ENCODE measurements at regions not wholly inside any gene's neighbourhood (a gene's known extent, or its start where the extent isn't known, plus 50 kb on each side); places are given as distances from the start of the nearest gene placed in this dataset.
"Not testable (repeated sequence)": the region's sequence is repeated elsewhere in the genome, so short reads cannot be mapped to it uniquely, and the experiment has no call there.

DNA sequence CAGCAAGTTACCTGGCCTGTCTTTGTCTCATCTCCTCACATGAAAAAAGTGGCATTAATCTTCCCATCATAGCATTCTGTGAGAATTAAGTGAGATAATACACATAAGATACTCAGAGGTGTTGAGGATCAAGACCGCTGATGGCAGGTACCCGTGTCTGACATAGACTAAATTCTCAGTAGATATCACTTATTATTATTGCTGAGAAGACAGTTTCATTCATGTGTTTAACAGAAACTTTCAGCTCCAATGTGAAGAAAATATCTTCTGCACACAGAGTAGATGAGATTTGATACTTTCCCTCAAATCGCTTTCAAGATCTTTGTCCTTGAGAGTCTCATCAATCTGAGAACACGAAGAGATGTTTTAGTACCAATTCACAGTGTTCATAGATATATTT is 809.4 kb downstream of the TSN start:
- H3K27ac ChIP-seq (ENCODE audit: low read depth in 1 of 3, low read length in 2 of 3) = no peak overlapping the region
- WGBS, 3 donors = 91 to 93% (median 91%) methylated on average over 4 of the region's 4 CpGs
- H3K4me1 ChIP-seq (ENCODE audit: control insufficient read depth in 3 of 3, insufficient read depth in 2 of 3, low read depth in 1 of 3, low read length in 2 of 3) = no peaks in the 10 kb centered on the region
- DNase-seq (no peak), FAIRE-seq (no peak)
- no peaks in the 10 kb centered on the region for H3K9me3 ChIP-seq (ENCODE audit: control insufficient read depth in 2 of 2, insufficient read depth in 1 of 2, low read depth in 1 of 2, low read length in 1 of 2)
- H3K4me3 ChIP-seq (ENCODE audit: low read depth in 1 of 3, low read length in 3 of 3) = no peak overlapping the region
- no peaks in the 10 kb centered on the region for H3K36me3 ChIP-seq (ENCODE audit: control insufficient read depth in 3 of 3, insufficient read depth in 2 of 3, low read depth in 1 of 3, low read length in 3 of 3)
- H3K27me3 ChIP-seq (ENCODE audit: control insufficient read depth in 3 of 3, insufficient read depth in 3 of 3, low read length in 3 of 3) = no peaks in the 10 kb centered on the region

DNA sequence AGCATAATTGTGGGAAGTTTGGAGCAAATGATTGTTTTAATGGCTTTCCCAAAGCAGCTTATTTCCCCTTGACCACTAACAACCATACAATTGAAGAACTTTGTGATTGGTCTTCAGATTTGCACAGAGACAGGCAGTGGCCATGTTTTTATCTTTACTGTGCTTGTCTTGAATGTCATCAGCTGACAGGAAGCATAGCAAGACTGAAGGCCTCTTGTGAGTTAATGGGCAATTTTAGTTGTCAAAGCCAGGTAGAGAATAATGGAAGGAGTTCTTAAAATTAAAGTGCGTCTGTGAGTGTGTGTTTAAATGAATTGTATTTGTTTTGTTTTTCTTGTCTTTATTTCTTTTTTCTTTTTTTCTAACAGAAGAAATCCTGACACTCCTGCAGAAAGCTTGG is 809.9 kb downstream of the TSN start:
- Histone ChIP-seq H3K27me3 (ENCODE audit: control insufficient read depth in 3 of 3, insufficient read depth in 3 of 3, low read length in 3 of 3) (no peaks in the 10 kb centered on the region), H3K36me3 (ENCODE audit: control insufficient read depth in 3 of 3, insufficient read depth in 2 of 3, low read depth in 1 of 3, low read length in 3 of 3) (no peaks in the 10 kb centered on the region), H3K27ac (ENCODE audit: low read depth in 1 of 3, low read length in 2 of 3) (no peak overlapping the region), H3K4me1 (ENCODE audit: control insufficient read depth in 3 of 3, insufficient read depth in 2 of 3, low read depth in 1 of 3, low read length in 2 of 3) (no peaks in the 10 kb centered on the region), H3K9me3 (ENCODE audit: control insufficient read depth in 2 of 2, insufficient read depth in 1 of 2, low read depth in 1 of 2, low read length in 1 of 2) (no peaks in the 10 kb centered on the region), H3K4me3 (ENCODE audit: low read depth in 1 of 3, low read length in 3 of 3) (no peak overlapping the region)
- DNase-seq (no peak), FAIRE-seq (no peak)
- WGBS, 3 donors = 0 to 77% (median 38%) methylated on average over 1 of the region's 1 CpG

DNA sequence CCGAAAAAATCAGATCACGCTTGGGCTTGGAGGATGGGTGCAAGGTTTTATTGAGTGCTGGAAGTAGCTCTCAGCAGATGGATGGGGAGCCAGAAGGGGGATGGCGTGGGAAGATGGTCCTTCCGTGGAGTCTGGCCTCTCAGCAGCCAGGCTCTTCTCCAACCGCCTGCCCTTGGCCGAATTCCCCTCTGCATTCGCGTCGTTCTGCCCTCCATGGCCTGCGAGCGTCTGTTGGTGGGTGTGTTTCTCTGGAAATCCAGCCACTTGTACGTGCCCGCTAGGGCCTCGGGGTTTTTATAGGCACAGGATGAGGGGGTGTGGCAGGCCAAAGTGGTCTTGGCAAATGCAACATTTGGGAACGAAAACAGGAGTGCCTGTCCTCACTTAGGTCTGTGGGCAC is 815.2 kb downstream of the TSN start:
- no peak for FAIRE-seq

GRCh38 chr2:122571471-122571870 is 816.0 kb downstream of the TSN start:
- H3K9me3 ChIP-seq (ENCODE audit: control insufficient read depth in 2 of 2, insufficient read depth in 1 of 2, low read depth in 1 of 2, low read length in 1 of 2); H3K36me3 ChIP-seq (ENCODE audit: control insufficient read depth in 3 of 3, insufficient read depth in 2 of 3, low read depth in 1 of 3, low read length in 3 of 3); H3K4me3 ChIP-seq (ENCODE audit: low read depth in 1 of 3, low read length in 3 of 3); DNase-seq; H3K27ac ChIP-seq (ENCODE audit: low read depth in 1 of 3, low read length in 2 of 3); FAIRE-seq; H3K27me3 ChIP-seq (ENCODE audit: control insufficient read depth in 3 of 3, insufficient read depth in 3 of 3, low read length in 3 of 3); H3K4me1 ChIP-seq (ENCODE audit: control insufficient read depth in 3 of 3, insufficient read depth in 2 of 3, low read depth in 1 of 3, low read length in 2 of 3): not testable (repeated sequence)

More for the DNA sequence above, 815.2 kb downstream of the TSN start:
- no peak overlapping the region for H3K4me3 ChIP-seq (ENCODE audit: low read depth in 1 of 3, low read length in 3 of 3)
- H3K36me3 ChIP-seq (ENCODE audit: control insufficient read depth in 3 of 3, insufficient read depth in 2 of 3, low read depth in 1 of 3, low read length in 3 of 3) = no peaks in the 10 kb centered on the region
- H3K27me3 ChIP-seq (ENCODE audit: control insufficient read depth in 3 of 3, insufficient read depth in 3 of 3, low read length in 3 of 3) = no peaks in the 10 kb centered on the region
- no peaks in the 10 kb centered on the region for H3K4me1 ChIP-seq (ENCODE audit: control insufficient read depth in 3 of 3, insufficient read depth in 2 of 3, low read depth in 1 of 3, low read length in 2 of 3)
- peaks cover 0 to 1% of the 10 kb centered on the region in 2 donors for H3K9me3 ChIP-seq (ENCODE audit: control insufficient read depth in 2 of 2, insufficient read depth in 1 of 2, low read depth in 1 of 2, low read length in 1 of 2)
- WGBS, 3 donors = 83 to 89% (median 86%) methylated on average over 15 of the region's 15 CpGs
- H3K27ac ChIP-seq (ENCODE audit: low read depth in 1 of 3, low read length in 2 of 3) = no peak overlapping the region
- no peak for DNase-seq

- Histone ChIP-seq H3K27ac (ENCODE audit: low read depth in 1 of 3, low read length in 2 of 3) (no peak overlapping the region), H3K36me3 (ENCODE audit: control insufficient read depth in 3 of 3, insufficient read depth in 2 of 3, low read depth in 1 of 3, low read length in 3 of 3) (no peaks in the 10 kb centered on the region), H3K9me3 (ENCODE audit: control insufficient read depth in 2 of 2, insufficient read depth in 1 of 2, low read depth in 1 of 2, low read length in 1 of 2) (peaks cover 0 to 1% of the 10 kb centered on the region in 2 donors), H3K4me3 (ENCODE audit: low read depth in 1 of 3, low read length in 3 of 3) (no peak overlapping the region), H3K4me1 (ENCODE audit: control insufficient read depth in 3 of 3, insufficient read depth in 2 of 3, low read depth in 1 of 3, low read length in 2 of 3) (no peaks in the 10 kb centered on the region), H3K27me3 (ENCODE audit: control insufficient read depth in 3 of 3, insufficient read depth in 3 of 3, low read length in 3 of 3) (no peaks in the 10 kb centered on the region)
- DNase-seq (no peak), FAIRE-seq (no peak)
Observed at GRCh38 chr2:122575076-122575475, 819.6 kb downstream of the TSN start.

GRCh38 chr2:122583159-122583917 is 827.9 kb downstream of the TSN start:
- H3K4me3 ChIP-seq (ENCODE audit: low read depth in 1 of 3, low read length in 3 of 3) = no peak overlapping the region
- H3K27me3 ChIP-seq (ENCODE audit: control insufficient read depth in 3 of 3, insufficient read depth in 3 of 3, low read length in 3 of 3) = no peaks in the 10 kb centered on the region
- H3K4me1 ChIP-seq (ENCODE audit: control insufficient read depth in 3 of 3, insufficient read depth in 2 of 3, low read depth in 1 of 3, low read length in 2 of 3) = no peaks in the 10 kb centered on the region
- FAIRE-seq = no peak
- no peaks in the 10 kb centered on the region for H3K36me3 ChIP-seq (ENCODE audit: control insufficient read depth in 3 of 3, insufficient read depth in 2 of 3, low read depth in 1 of 3, low read length in 3 of 3)
- no peak for DNase-seq
- H3K27ac ChIP-seq (ENCODE audit: low read depth in 1 of 3, low read length in 2 of 3) = no peak overlapping the region
- H3K9me3 ChIP-seq (ENCODE audit: control insufficient read depth in 2 of 2, insufficient read depth in 1 of 2, low read depth in 1 of 2, low read length in 1 of 2) = no peaks in the 10 kb centered on the region
- WGBS, 3 donors = 85 to 89% (median 89%) methylated on average over 2 of the region's 2 CpGs

DNA sequence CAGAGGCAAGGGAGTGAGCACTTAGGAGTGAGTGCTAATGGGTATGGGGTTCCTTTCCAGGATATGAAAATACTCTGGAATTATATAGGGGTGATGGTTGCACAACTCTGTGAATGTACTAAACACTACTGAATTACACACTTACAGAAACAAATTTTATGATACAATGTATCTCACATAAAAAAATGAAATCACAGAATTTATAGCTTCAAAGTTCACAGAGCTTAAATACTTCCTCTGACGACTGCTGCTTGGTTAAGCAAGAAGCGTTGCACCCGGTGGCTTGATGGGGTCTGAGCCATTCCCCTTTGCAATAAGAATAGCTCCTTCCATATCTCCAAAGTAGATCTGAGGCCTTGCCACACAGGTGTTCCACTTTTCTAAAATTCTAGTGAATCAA is 835.1 kb downstream of the TSN start:
- Histone ChIP-seq H3K27me3 (ENCODE audit: control insufficient read depth in 3 of 3, insufficient read depth in 3 of 3, low read length in 3 of 3) (no peaks in the 10 kb centered on the region), H3K27ac (ENCODE audit: low read depth in 1 of 3, low read length in 2 of 3) (no peak overlapping the region), H3K9me3 (ENCODE audit: control insufficient read depth in 2 of 2, insufficient read depth in 1 of 2, low read depth in 1 of 2, low read length in 1 of 2) (no peaks in the 10 kb centered on the region), H3K4me1 (ENCODE audit: control insufficient read depth in 3 of 3, insufficient read depth in 2 of 3, low read depth in 1 of 3, low read length in 2 of 3) (no peaks in the 10 kb centered on the region), H3K4me3 (ENCODE audit: low read depth in 1 of 3, low read length in 3 of 3) (no peak overlapping the region), H3K36me3 (ENCODE audit: control insufficient read depth in 3 of 3, insufficient read depth in 2 of 3, low read depth in 1 of 3, low read length in 3 of 3) (no peaks in the 10 kb centered on the region)
- 73 to 86% (median 76%) methylated on average over 3 of the region's 3 CpGs for WGBS, 3 donors
- DNase-seq (no peak), FAIRE-seq (no peak)

DNA sequence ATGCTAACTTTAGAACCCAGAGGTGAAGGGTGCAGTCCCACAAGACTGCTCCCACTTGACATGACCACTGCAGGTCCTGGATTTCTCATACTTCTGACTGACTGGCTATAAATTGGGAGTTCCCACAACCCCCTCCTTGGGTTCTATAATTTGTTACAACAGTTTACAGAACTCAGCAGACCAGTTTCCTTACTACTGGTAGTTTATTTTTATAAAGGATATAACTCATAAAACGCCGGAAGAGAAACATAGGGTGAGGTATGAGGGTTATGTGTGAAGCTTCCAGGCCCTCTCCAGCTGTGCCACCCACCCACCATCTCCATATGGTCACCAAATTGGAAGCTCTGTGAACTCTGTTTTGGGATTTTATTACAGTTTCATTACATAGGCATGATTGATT is 839.6 kb downstream of the TSN start:
- H3K9me3 ChIP-seq (ENCODE audit: control insufficient read depth in 2 of 2, insufficient read depth in 1 of 2, low read depth in 1 of 2, low read length in 1 of 2) = no peaks in the 10 kb centered on the region
- H3K27ac ChIP-seq (ENCODE audit: low read depth in 1 of 3, low read length in 2 of 3) = no peak overlapping the region
- no peaks in the 10 kb centered on the region for H3K36me3 ChIP-seq (ENCODE audit: control insufficient read depth in 3 of 3, insufficient read depth in 2 of 3, low read depth in 1 of 3, low read length in 3 of 3)
- H3K27me3 ChIP-seq (ENCODE audit: control insufficient read depth in 3 of 3, insufficient read depth in 3 of 3, low read length in 3 of 3) = peaks cover 0 to 3% (median 0%) of the 10 kb centered on the region in 3 donors
- 53 to 78% (median 73%) methylated on average over 2 of the region's 2 CpGs for WGBS, 3 donors
- no peaks in the 10 kb centered on the region for H3K4me1 ChIP-seq (ENCODE audit: control insufficient read depth in 3 of 3, insufficient read depth in 2 of 3, low read depth in 1 of 3, low read length in 2 of 3)
- no peak overlapping the region for H3K4me3 ChIP-seq (ENCODE audit: low read depth in 1 of 3, low read length in 3 of 3)
- no peak for DNase-seq
- no peak for FAIRE-seq

GRCh38 chr2:122596598-122596997 is 841.1 kb downstream of the TSN start:
- Histone ChIP-seq H3K9me3 (ENCODE audit: control insufficient read depth in 2 of 2, insufficient read depth in 1 of 2, low read depth in 1 of 2, low read length in 1 of 2) (no peaks in the 10 kb centered on the region), H3K27ac (ENCODE audit: low read depth in 1 of 3, low read length in 2 of 3) (no peak overlapping the region), H3K4me1 (ENCODE audit: control insufficient read depth in 3 of 3, insufficient read depth in 2 of 3, low read depth in 1 of 3, low read length in 2 of 3) (no peaks in the 10 kb centered on the region), H3K4me3 (ENCODE audit: low read depth in 1 of 3, low read length in 3 of 3) (no peak overlapping the region), H3K36me3 (ENCODE audit: control insufficient read depth in 3 of 3, insufficient read depth in 2 of 3, low read depth in 1 of 3, low read length in 3 of 3) (no peaks in the 10 kb centered on the region), H3K27me3 (ENCODE audit: control insufficient read depth in 3 of 3, insufficient read depth in 3 of 3, low read length in 3 of 3) (peaks cover 0 to 3% (median 2%) of the 10 kb centered on the region in 3 donors)
- 49 to 86% (median 77%) methylated on average over 3 of the region's 3 CpGs for WGBS, 3 donors
- FAIRE-seq (no peak), DNase-seq (no peak)
